Esophagus muscularis mucosa (tissue), 4 donors: ENCODE measurements at regions not wholly inside any gene's neighbourhood (a gene's known extent, or its start where the extent isn't known, plus 50 kb on each side); places are given as distances from the start of the nearest gene placed in this dataset.

ENCODE experiments used
- DNase-seq: peaks from one replicate; pipeline ENCODE4 v3.0.0-alpha.2; 2017; ENCODE audit errors: extremely low spot score
- H3K27ac ChIP-seq, 4 donors: fragments of 200-600 bp; sonication (generic); replicated peaks in 1 of 4; 1 replicate in 3 of 4; 2 replicates in 1 of 4; pipeline ENCODE4 v1.5.1; 2016 to 2019; ENCODE audit warnings: mild to moderate bottlenecking in 1 of 4
- H3K27me3 ChIP-seq, 4 donors: fragments of 200-600 bp; sonication (generic); one replicate each; pipeline versions ENCODE4 v1.5.1 to v1.6.0; 2016 to 2019
- H3K36me3 ChIP-seq, 4 donors: fragments of 200-600 bp; sonication (generic); one replicate each; pipeline ENCODE4 v1.5.1; 2016 to 2019
- H3K4me1 ChIP-seq, 4 donors: fragments of 200-600 bp; sonication (generic); one replicate each; pipeline ENCODE4 v1.5.1; 2016 to 2019
- H3K4me3 ChIP-seq, 4 donors: fragments of 200-600 bp; sonication (generic); 1 replicate in 2 of 4; 2 replicates in 2 of 4; pipeline ENCODE4 v1.5.1; 2016 to 2019; ENCODE audit warnings: mild to moderate bottlenecking in 4 of 4, moderate library complexity in 1 of 4
- H3K9me3 ChIP-seq, 4 donors: fragments of 200-600 bp; sonication (generic); 1 replicate in 3 of 4; 2 replicates in 1 of 4; pipeline ENCODE4 v1.5.1; 2016 to 2019
- CTCF ChIP-seq, 3 experiments: fragments of 200-600 bp in 2 of 3; fragments of 450-650 bp in 1 of 3; sonication (generic) in 2 of 3; IDR thresholded peaks; one replicate each; pipeline ENCODE4 v1.5.1; 2017 to 2019; ENCODE audit warnings: antibody characterized with exemption in 3 of 3, mild to moderate bottlenecking in 2 of 3, moderate library complexity in 1 of 3
- EP300 ChIP-seq: sonication (generic); formaldehyde crosslinking; IDR thresholded peaks from one replicate; pipeline ENCODE4 v1.6.1; 2017; ENCODE audit warnings: antibody characterized with exemption
- POLR2A ChIP-seq: fragments of 450-650 bp; IDR thresholded peaks from one replicate; pipeline ENCODE4 v1.6.1; 2017; ENCODE audit warnings: antibody characterized with exemption, moderate library complexity, mild to moderate bottlenecking, low read depth
- POLR2AphosphoS5 ChIP-seq, 2 donors: sonication (generic); formaldehyde crosslinking; IDR thresholded peaks; one replicate each; pipeline ENCODE4 v1.6.1; 2017; ENCODE audit warnings: antibody characterized with exemption in 2 of 2
- WGBS: methylation state at CpG from one replicate; pipeline ENCODE4 v1.1.5; 2018; 5-methylcytosine and 5-hydroxymethylcytosine counted together
- intact Hi-C: fragments of 100-400 bp; cut with DNase I; formaldehyde crosslinking; loops from one replicate; pipeline ENCODE4 v1.15.1; 2023

GRCh38 chr2:78125042-78125441, 602.9 kb upstream of the LRRTM4 start:
- H3K27me3 ChIP-seq, result no peaks in the 10 kb centered on the region
- DNase-seq, result no peak
- TF ChIP-seq POLR2A, result no peak
- TF ChIP-seq EP300, result no peak
- TF ChIP-seq POLR2AphosphoS5 (IDR thresholded peaks at IDR 0.05), result no peak
- no peak for TF ChIP-seq CTCF (IDR thresholded peaks at IDR 0.05)
- H3K4me1 ChIP-seq, result no peaks in the 10 kb centered on the region
- 89% methylated on average over 3 of the region's 3 CpGs for WGBS
- no peaks in the 10 kb centered on the region for H3K9me3 ChIP-seq
- H3K4me3 ChIP-seq, result no peak overlapping the region
- intact Hi-C loops, result no loop called here
- no peak overlapping the region for H3K27ac ChIP-seq
- no peaks in the 10 kb centered on the region for H3K36me3 ChIP-seq

GRCh38 chr2:78127424-78127823, 605.2 kb upstream of the LRRTM4 start:
- H3K4me3 ChIP-seq, result no peak overlapping the region
- H3K4me1 ChIP-seq, result no peaks in the 10 kb centered on the region
- H3K9me3 ChIP-seq, result no peaks in the 10 kb centered on the region
- WGBS, result 52% methylated on average over 4 of the region's 4 CpGs
- H3K36me3 ChIP-seq, result no peaks in the 10 kb centered on the region
- TF ChIP-seq POLR2AphosphoS5 (IDR thresholded peaks at IDR 0.05) (no peak), CTCF (IDR thresholded peaks at IDR 0.05) (no peak), POLR2A (no peak), EP300 (no peak)
- H3K27ac ChIP-seq, result no peak overlapping the region
- no peak for DNase-seq
- H3K27me3 ChIP-seq, result no peaks in the 10 kb centered on the region
- intact Hi-C loops, result no loop called here

- no peak overlapping the region for H3K4me3 ChIP-seq
- H3K27ac ChIP-seq, result no peak overlapping the region
- no peak for DNase-seq
- no peaks in the 10 kb centered on the region for H3K4me1 ChIP-seq
- H3K9me3 ChIP-seq, result no peaks in the 10 kb centered on the region
- intact Hi-C loops, result no loop called here
- no peaks in the 10 kb centered on the region for H3K27me3 ChIP-seq
- H3K36me3 ChIP-seq, result no peaks in the 10 kb centered on the region
- no peak for TF ChIP-seq POLR2A
- no peak for TF ChIP-seq CTCF (IDR thresholded peaks at IDR 0.05)
- no peak for TF ChIP-seq EP300
- no peak for TF ChIP-seq POLR2AphosphoS5 (IDR thresholded peaks at IDR 0.05)
- 69% methylated on average over 4 of the region's 4 CpGs for WGBS
Observed at GRCh38 chr2:78132391-78133370, 610.5 kb upstream of the LRRTM4 start.

- Histone ChIP-seq H3K9me3 (no peaks in the 10 kb centered on the region), H3K4me3 (no peak overlapping the region), H3K27me3 (no peaks in the 10 kb centered on the region), H3K4me1 (no peaks in the 10 kb centered on the region), H3K36me3 (no peaks in the 10 kb centered on the region), H3K27ac (no peak overlapping the region)
- WGBS, result 95% methylated on average over 4 of the region's 9 CpGs
- no peak for TF ChIP-seq CTCF (IDR thresholded peaks at IDR 0.05)
- no peak for TF ChIP-seq EP300
- TF ChIP-seq POLR2AphosphoS5 (IDR thresholded peaks at IDR 0.05), result no peak
- no peak for TF ChIP-seq POLR2A
- intact Hi-C loops, result no loop called here
- no peak for DNase-seq
Observed at GRCh38 chr2:78145395-78145996, 623.3 kb upstream of the LRRTM4 start.
